NCI-H2029 treated with DMSO at 0.1 percent for 48 hours (cell line): ENCODE measurements at regions not wholly inside any gene's neighbourhood (a gene's known extent, or its start where the extent isn't known, plus 50 kb on each side); places are given as distances from the start of the nearest gene placed in this dataset.
A peak's percentile ranks its signal among the peaks of the same experiment; 100 is the strongest.

ENCODE experiments used
- DNase-seq: peaks from one replicate; lab custom pipeline; 2025; lab: John Stamatoyannopoulos, UW

- DNase-seq, result no peak
Measured at GRCh38 chr7:48703466-48703865, 220.9 kb upstream of the CDC14C start.

- no peak for DNase-seq
Measured at GRCh38 chr7:48708122-48708521, 216.2 kb upstream of the CDC14C start.

GRCh38 chr7:48708635-48709034, 215.7 kb upstream of the CDC14C start:
- DNase-seq, result no peak

- no peak for DNase-seq
Measured at GRCh38 chr7:48710995-48711394, 213.4 kb upstream of the CDC14C start.

- DNase-seq, result peak; percentile 68
Measured at GRCh38 chr7:48718731-48719378, 205.5 kb upstream of the CDC14C start.

- DNase-seq, result no peak
Measured at GRCh38 chr7:48728799-48729198, 195.5 kb upstream of the CDC14C start.

GRCh38 chr7:48734695-48735406, 189.5 kb upstream of the CDC14C start:
- DNase-seq, result no peak

GRCh38 chr7:48741545-48741944, 182.8 kb upstream of the CDC14C start:
- no peak for DNase-seq

- DNase-seq, result no peak
Measured at GRCh38 chr7:48742079-48742798, 182.1 kb upstream of the CDC14C start.

- DNase-seq, result no peak
Measured at GRCh38 chr7:48748081-48748833, 176.1 kb upstream of the CDC14C start.

GRCh38 chr7:48755061-48755555, 169.2 kb upstream of the CDC14C start:
- no peak for DNase-seq

GRCh38 chr7:48759431-48760080, 164.8 kb upstream of the CDC14C start:
- DNase-seq, result no peak

GRCh38 chr7:48760528-48761265, 163.7 kb upstream of the CDC14C start:
- DNase-seq, result no peak

- no peak for DNase-seq
Measured at GRCh38 chr7:48780862-48781261, 143.5 kb upstream of the CDC14C start.

- peak; percentile 47 for DNase-seq
Measured at GRCh38 chr7:48781752-48782151, 142.6 kb upstream of the CDC14C start.

- peak; percentile 90 for DNase-seq
Measured at GRCh38 chr7:48782511-48782910, 141.8 kb upstream of the CDC14C start.

GRCh38 chr7:48786951-48787350, 137.4 kb upstream of the CDC14C start:
- DNase-seq, result peak; percentile 95

- no peak for DNase-seq
Measured at GRCh38 chr7:48803250-48803649, 121.1 kb upstream of the CDC14C start.

- DNase-seq, result no peak
Measured at GRCh38 chr7:48806731-48807130, 117.6 kb upstream of the CDC14C start.

- DNase-seq, result no peak
Measured at GRCh38 chr7:48811071-48811470, 113.3 kb upstream of the CDC14C start.

- DNase-seq, result no peak
Measured at GRCh38 chr7:48813472-48813871, 110.9 kb upstream of the CDC14C start.
